ENCODE measurements at regions not wholly inside any gene's neighbourhood (a gene's known extent, or its start where the extent isn't known, plus 50 kb on each side); places are given as distances from the start of the nearest gene placed in this dataset.

- H3K9me3 ChIP-seq (ENCODE audit: insufficient read depth, low read depth, low read length) = no peaks in the 10 kb centered on the region; the same call in 1 of the 2 replicates
- H3F3A ChIP-seq (ENCODE audit: low read depth) = no peaks in the 10 kb centered on the region
- TF ChIP-seq EZH2phosphoT487 (IDR thresholded peaks at IDR 0.05; ENCODE audit: borderline replicate concordance) = no peak
- TF ChIP-seq CTCF (conservative IDR thresholded peaks at IDR 0.05; ENCODE audit: low read length) = no peak
- H3K9ac ChIP-seq (ENCODE audit: low read depth, low read length, poor library complexity, severe bottlenecking) = no peak overlapping the region
- no peaks in the 10 kb centered on the region for H3K27me3 ChIP-seq (ENCODE audit: insufficient read depth, low read length, poor library complexity, severe bottlenecking)
- no peak overlapping the region for H3K4me2 ChIP-seq (ENCODE audit: low read depth, low read length, poor library complexity, severe bottlenecking)
- no peak overlapping the region for H3K4me3 ChIP-seq (ENCODE audit: low read length, poor library complexity, severe bottlenecking)
- no peaks in the 10 kb centered on the region for H3K79me2 ChIP-seq (ENCODE audit: insufficient read depth, low read length)
- no peaks in the 10 kb centered on the region for H4K20me1 ChIP-seq (ENCODE audit: insufficient read depth, low read length, poor library complexity, severe bottlenecking)
- no peaks in the 10 kb centered on the region for H3K9me2 ChIP-seq (replicated peaks; ENCODE audit: low read depth, low read length)
- H3K4me1 ChIP-seq (ENCODE audit: insufficient read depth, low read length, poor library complexity, severe bottlenecking) = no peaks in the 10 kb centered on the region
- no peak overlapping the region for H2AFZ ChIP-seq (ENCODE audit: low read length)
- H3K36me3 ChIP-seq (ENCODE audit: insufficient read depth, low read length) = no peaks in the 10 kb centered on the region
These were observed 1481.9 kb downstream of the PCDH9 start for GRCh38 chr13:65748227-65748626.

GRCh38 chr13:65746406-65746921, 1483.7 kb downstream of the PCDH9 start:
- no peak overlapping the region for H2AFZ ChIP-seq (ENCODE audit: low read length)
- no peaks in the 10 kb centered on the region for H3K79me2 ChIP-seq (ENCODE audit: insufficient read depth, low read length)
- H3K9me2 ChIP-seq (replicated peaks; ENCODE audit: low read depth, low read length) = no peaks in the 10 kb centered on the region
- H3K36me3 ChIP-seq (ENCODE audit: insufficient read depth, low read length) = no peaks in the 10 kb centered on the region
- no peaks in the 10 kb centered on the region for H4K20me1 ChIP-seq (ENCODE audit: insufficient read depth, low read length, poor library complexity, severe bottlenecking)
- H3F3A ChIP-seq (ENCODE audit: low read depth) = no peaks in the 10 kb centered on the region
- TF ChIP-seq CTCF (conservative IDR thresholded peaks at IDR 0.05; ENCODE audit: low read length) (no peak), EZH2phosphoT487 (IDR thresholded peaks at IDR 0.05; ENCODE audit: borderline replicate concordance) (no peak)
- no peak overlapping the region for H3K9ac ChIP-seq (ENCODE audit: low read depth, low read length, poor library complexity, severe bottlenecking)
- no peaks in the 10 kb centered on the region for H3K4me1 ChIP-seq (ENCODE audit: insufficient read depth, low read length, poor library complexity, severe bottlenecking)
- no peak overlapping the region for H3K4me3 ChIP-seq (ENCODE audit: low read length, poor library complexity, severe bottlenecking)
- no peaks in the 10 kb centered on the region for H3K27me3 ChIP-seq (ENCODE audit: insufficient read depth, low read length, poor library complexity, severe bottlenecking)
- H3K9me3 ChIP-seq (ENCODE audit: insufficient read depth, low read depth, low read length) = no peaks in the 10 kb centered on the region; the same call in 1 of the 2 replicates
- H3K4me2 ChIP-seq (ENCODE audit: low read depth, low read length, poor library complexity, severe bottlenecking) = no peak overlapping the region

- Histone ChIP-seq H3K4me2 (ENCODE audit: low read depth, low read length, poor library complexity, severe bottlenecking) (no peak overlapping the region), H3F3A (ENCODE audit: low read depth) (no peaks in the 10 kb centered on the region), H2AFZ (ENCODE audit: low read length) (no peak overlapping the region), H3K9ac (ENCODE audit: low read depth, low read length, poor library complexity, severe bottlenecking) (no peak overlapping the region), H3K36me3 (ENCODE audit: insufficient read depth, low read length) (no peaks in the 10 kb centered on the region), H4K20me1 (ENCODE audit: insufficient read depth, low read length, poor library complexity, severe bottlenecking) (no peaks in the 10 kb centered on the region), H3K4me3 (ENCODE audit: low read length, poor library complexity, severe bottlenecking) (no peak overlapping the region), H3K27me3 (ENCODE audit: insufficient read depth, low read length, poor library complexity, severe bottlenecking) (no peaks in the 10 kb centered on the region), H3K4me1 (ENCODE audit: insufficient read depth, low read length, poor library complexity, severe bottlenecking) (no peaks in the 10 kb centered on the region), H3K9me3 (ENCODE audit: insufficient read depth, low read depth, low read length) (no peaks in the 10 kb centered on the region; the same call in 1 of the 2 replicates), H3K79me2 (ENCODE audit: insufficient read depth, low read length) (no peaks in the 10 kb centered on the region), H3K9me2 (replicated peaks; ENCODE audit: low read depth, low read length) (no peaks in the 10 kb centered on the region)
- TF ChIP-seq EZH2phosphoT487 (IDR thresholded peaks at IDR 0.05; ENCODE audit: borderline replicate concordance) (no peak), CTCF (conservative IDR thresholded peaks at IDR 0.05; ENCODE audit: low read length) (no peak)
These were observed 1485.3 kb downstream of the PCDH9 start for GRCh38 chr13:65744836-65745235.

Measured in Loucy (cell line).